ENCODE measurements at regions not wholly inside any gene's neighbourhood (a gene's known extent, or its start where the extent isn't known, plus 50 kb on each side); places are given as distances from the start of the nearest gene placed in this dataset.

GRCh38 chr6:151699719-151700118 lies 107.8 kb upstream of the ESR1 start:
- Histone ChIP-seq H3K27ac (ENCODE audit: low read length) (no peak overlapping the region), H3K4me1 (ENCODE audit: control insufficient read depth, insufficient read depth, low read length) (no peaks in the 10 kb centered on the region), H3K4me3 (ENCODE audit: low read length) (no peak overlapping the region), H3K36me3 (ENCODE audit: control insufficient read depth, insufficient read depth, low read length) (no peaks in the 10 kb centered on the region), H3K27me3 (ENCODE audit: control insufficient read depth, insufficient read depth, low read length) (peaks cover 2% of the 10 kb centered on the region), H3K9me3 (ENCODE audit: control insufficient read depth, low read depth, low read length) (no peaks in the 10 kb centered on the region)
- WGBS (ENCODE audit: insufficient coverage, low lambda C conversion rate), result 50% methylated on average over 1 of the region's 4 CpGs
- DNase-seq, result no peak

GRCh38 chr6:151701911-151702562 lies 105.4 kb upstream of the ESR1 start:
- H3K36me3 ChIP-seq (ENCODE audit: control insufficient read depth, insufficient read depth, low read length), result no peaks in the 10 kb centered on the region
- no peak for DNase-seq
- no CpG with 5 or more reads among the region's 5 CpGs for WGBS (ENCODE audit: insufficient coverage, low lambda C conversion rate)
- H3K27ac ChIP-seq (ENCODE audit: low read length), result no peak overlapping the region
- no peaks in the 10 kb centered on the region for H3K4me1 ChIP-seq (ENCODE audit: control insufficient read depth, insufficient read depth, low read length)
- no peak overlapping the region for H3K4me3 ChIP-seq (ENCODE audit: low read length)
- H3K9me3 ChIP-seq (ENCODE audit: control insufficient read depth, low read depth, low read length), result no peaks in the 10 kb centered on the region
- H3K27me3 ChIP-seq (ENCODE audit: control insufficient read depth, insufficient read depth, low read length), result peaks cover 2% of the 10 kb centered on the region

GRCh38 chr6:151702851-151703658 lies 104.4 kb upstream of the ESR1 start:
- Histone ChIP-seq H3K4me3 (ENCODE audit: low read length) (no peak overlapping the region), H3K27me3 (ENCODE audit: control insufficient read depth, insufficient read depth, low read length) (peaks cover 2% of the 10 kb centered on the region), H3K4me1 (ENCODE audit: control insufficient read depth, insufficient read depth, low read length) (no peaks in the 10 kb centered on the region), H3K9me3 (ENCODE audit: control insufficient read depth, low read depth, low read length) (no peaks in the 10 kb centered on the region), H3K36me3 (ENCODE audit: control insufficient read depth, insufficient read depth, low read length) (no peaks in the 10 kb centered on the region), H3K27ac (ENCODE audit: low read length) (no peak overlapping the region)
- no peak for DNase-seq
- no CpG with 5 or more reads among the region's 5 CpGs for WGBS (ENCODE audit: insufficient coverage, low lambda C conversion rate)

GRCh38 chr6:151704383-151704782 lies 103.1 kb upstream of the ESR1 start:
- DNase-seq, result no peak
- Histone ChIP-seq H3K4me1 (ENCODE audit: control insufficient read depth, insufficient read depth, low read length) (no peaks in the 10 kb centered on the region), H3K27me3 (ENCODE audit: control insufficient read depth, insufficient read depth, low read length) (peaks cover 2% of the 10 kb centered on the region), H3K27ac (ENCODE audit: low read length) (no peak overlapping the region), H3K9me3 (ENCODE audit: control insufficient read depth, low read depth, low read length) (no peaks in the 10 kb centered on the region), H3K36me3 (ENCODE audit: control insufficient read depth, insufficient read depth, low read length) (no peaks in the 10 kb centered on the region), H3K4me3 (ENCODE audit: low read length) (no peak overlapping the region)
- WGBS (ENCODE audit: insufficient coverage, low lambda C conversion rate), result 100% methylated on average over 1 of the region's 5 CpGs

- WGBS (ENCODE audit: insufficient coverage, low lambda C conversion rate), result no CpG with 5 or more reads among the region's 6 CpGs
- Histone ChIP-seq H3K27ac (ENCODE audit: low read length) (no peak overlapping the region), H3K27me3 (ENCODE audit: control insufficient read depth, insufficient read depth, low read length) (peaks cover 2% of the 10 kb centered on the region), H3K4me3 (ENCODE audit: low read length) (no peak overlapping the region), H3K4me1 (ENCODE audit: control insufficient read depth, insufficient read depth, low read length) (no peaks in the 10 kb centered on the region), H3K36me3 (ENCODE audit: control insufficient read depth, insufficient read depth, low read length) (no peaks in the 10 kb centered on the region), H3K9me3 (ENCODE audit: control insufficient read depth, low read depth, low read length) (no peaks in the 10 kb centered on the region)
- no peak for DNase-seq
Measured at GRCh38 chr6:151705993-151706733, 101.3 kb upstream of the ESR1 start.

GRCh38 chr6:151709329-151709728 lies 98.2 kb upstream of the ESR1 start:
- Histone ChIP-seq H3K36me3 (ENCODE audit: control insufficient read depth, insufficient read depth, low read length) (no peaks in the 10 kb centered on the region), H3K4me1 (ENCODE audit: control insufficient read depth, insufficient read depth, low read length) (no peaks in the 10 kb centered on the region), H3K27ac (ENCODE audit: low read length) (no peak overlapping the region), H3K4me3 (ENCODE audit: low read length) (no peak overlapping the region), H3K27me3 (ENCODE audit: control insufficient read depth, insufficient read depth, low read length) (no peaks in the 10 kb centered on the region), H3K9me3 (ENCODE audit: control insufficient read depth, low read depth, low read length) (no peaks in the 10 kb centered on the region)
- WGBS (ENCODE audit: insufficient coverage, low lambda C conversion rate), result no CpG with 5 or more reads among the region's 3 CpGs
- no peak for DNase-seq

GRCh38 chr6:151716526-151716932 lies 91.0 kb upstream of the ESR1 start:
- Histone ChIP-seq H3K27ac (ENCODE audit: low read length) (no peak overlapping the region), H3K4me3 (ENCODE audit: low read length) (no peak overlapping the region), H3K9me3 (ENCODE audit: control insufficient read depth, low read depth, low read length) (no peaks in the 10 kb centered on the region), H3K4me1 (ENCODE audit: control insufficient read depth, insufficient read depth, low read length) (no peaks in the 10 kb centered on the region), H3K36me3 (ENCODE audit: control insufficient read depth, insufficient read depth, low read length) (no peaks in the 10 kb centered on the region), H3K27me3 (ENCODE audit: control insufficient read depth, insufficient read depth, low read length) (no peaks in the 10 kb centered on the region)
- no peak for DNase-seq
- no CpG with 5 or more reads among the region's 5 CpGs for WGBS (ENCODE audit: insufficient coverage, low lambda C conversion rate)

- Histone ChIP-seq H3K27ac (ENCODE audit: low read length) (no peak overlapping the region), H3K4me3 (ENCODE audit: low read length) (no peak overlapping the region), H3K4me1 (ENCODE audit: control insufficient read depth, insufficient read depth, low read length) (no peaks in the 10 kb centered on the region), H3K9me3 (ENCODE audit: control insufficient read depth, low read depth, low read length) (no peaks in the 10 kb centered on the region), H3K36me3 (ENCODE audit: control insufficient read depth, insufficient read depth, low read length) (no peaks in the 10 kb centered on the region), H3K27me3 (ENCODE audit: control insufficient read depth, insufficient read depth, low read length) (no peaks in the 10 kb centered on the region)
- no peak for DNase-seq
- no CpG with 5 or more reads among the region's 5 CpGs for WGBS (ENCODE audit: insufficient coverage, low lambda C conversion rate)
Measured at GRCh38 chr6:151719070-151719469, 88.4 kb upstream of the ESR1 start.

GRCh38 chr6:151721146-151721545 lies 86.3 kb upstream of the ESR1 start:
- no peaks in the 10 kb centered on the region for H3K36me3 ChIP-seq (ENCODE audit: control insufficient read depth, insufficient read depth, low read length)

GRCh38 chr6:151721671-151722070 lies 85.8 kb upstream of the ESR1 start:
- Histone ChIP-seq H3K4me1 (ENCODE audit: control insufficient read depth, insufficient read depth, low read length) (no peaks in the 10 kb centered on the region), H3K36me3 (ENCODE audit: control insufficient read depth, insufficient read depth, low read length) (no peaks in the 10 kb centered on the region), H3K4me3 (ENCODE audit: low read length) (no peak overlapping the region), H3K27me3 (ENCODE audit: control insufficient read depth, insufficient read depth, low read length) (no peaks in the 10 kb centered on the region), H3K9me3 (ENCODE audit: control insufficient read depth, low read depth, low read length) (no peaks in the 10 kb centered on the region), H3K27ac (ENCODE audit: low read length) (no peak overlapping the region)
- no CpG with 5 or more reads among the region's 1 CpG for WGBS (ENCODE audit: insufficient coverage, low lambda C conversion rate)
- no peak for DNase-seq

More at GRCh38 chr6:151721146-151721545, 86.3 kb upstream of the ESR1 start:
- no CpG with 5 or more reads among the region's 3 CpGs for WGBS (ENCODE audit: insufficient coverage, low lambda C conversion rate)
- Histone ChIP-seq H3K4me1 (ENCODE audit: control insufficient read depth, insufficient read depth, low read length) (no peaks in the 10 kb centered on the region), H3K27me3 (ENCODE audit: control insufficient read depth, insufficient read depth, low read length) (no peaks in the 10 kb centered on the region), H3K4me3 (ENCODE audit: low read length) (no peak overlapping the region), H3K27ac (ENCODE audit: low read length) (no peak overlapping the region), H3K9me3 (ENCODE audit: control insufficient read depth, low read depth, low read length) (no peaks in the 10 kb centered on the region)
- no peak for DNase-seq
